Thyroid gland (tissue), 4 donors: ENCODE measurements at regions not wholly inside any gene's neighbourhood (a gene's known extent, or its start where the extent isn't known, plus 50 kb on each side); places are given as distances from the start of the nearest gene placed in this dataset.

Experiments
- DNase-seq, 2 donors: peaks; one replicate each; pipeline ENCODE4 v3.0.0-alpha.2; 2019
- H3K27ac ChIP-seq, 3 donors: fragments of 200-600 bp; sonication (generic); 1 replicate in 2 of 3; 2 replicates in 1 of 3; pipeline ENCODE4 v1.5.1; 2016 to 2019; ENCODE audit warnings: mild to moderate bottlenecking in 1 of 3, moderate library complexity in 1 of 3
- H3K27me3 ChIP-seq: fragments of 200-600 bp; sonication (generic); one replicate; pipeline ENCODE4 v1.5.1; 2019
- H3K36me3 ChIP-seq, 2 donors: fragments of 200-600 bp; sonication (generic); one replicate each; pipeline ENCODE4 v1.5.1; 2016 to 2019
- H3K4me1 ChIP-seq, 2 donors: fragments of 200-600 bp; sonication (generic); one replicate each; pipeline ENCODE4 v1.5.1; 2017 to 2019
- H3K4me3 ChIP-seq, 3 donors: fragments of 200-600 bp; sonication (generic); replicated peaks in 1 of 3; 1 replicate in 2 of 3; 2 replicates in 1 of 3; pipeline ENCODE4 v1.5.1; 2016; ENCODE audit warnings: mild to moderate bottlenecking in 1 of 3
- H3K9me3 ChIP-seq: fragments of 200-600 bp; sonication (generic); one replicate; pipeline ENCODE4 v1.5.1; 2017
- POLR2A ChIP-seq, 2 donors: fragments of 450-650 bp; IDR thresholded peaks; one replicate each; pipeline ENCODE4 v1.6.1; 2017; ENCODE audit warnings: antibody characterized with exemption in 2 of 2, mild to moderate bottlenecking in 2 of 2, moderate library complexity in 1 of 2
- WGBS, 2 donors: methylation state at CpG; one replicate each; pipeline ENCODE4 v1.1.5; 2017; 5-methylcytosine and 5-hydroxymethylcytosine counted together
- intact Hi-C: fragments of 100-400 bp; cut with DNase I; formaldehyde crosslinking; loops from one replicate; pipeline ENCODE4 v1.15.1; 2023
- TF ChIP-seq, protein P1 (sequence below), 6 experiments: fragments of 200-600 bp in 3 of 6; fragments of 450-650 bp in 3 of 6; sonication (generic) in 3 of 6; IDR thresholded peaks; one replicate each; pipeline ENCODE4 v1.5.1; 2016 to 2019; ENCODE audit warnings: antibody characterized with exemption in 6 of 6, mild to moderate bottlenecking in 2 of 6, inconsistent platforms in 1 of 6, moderate library complexity in 1 of 6

DNA sequence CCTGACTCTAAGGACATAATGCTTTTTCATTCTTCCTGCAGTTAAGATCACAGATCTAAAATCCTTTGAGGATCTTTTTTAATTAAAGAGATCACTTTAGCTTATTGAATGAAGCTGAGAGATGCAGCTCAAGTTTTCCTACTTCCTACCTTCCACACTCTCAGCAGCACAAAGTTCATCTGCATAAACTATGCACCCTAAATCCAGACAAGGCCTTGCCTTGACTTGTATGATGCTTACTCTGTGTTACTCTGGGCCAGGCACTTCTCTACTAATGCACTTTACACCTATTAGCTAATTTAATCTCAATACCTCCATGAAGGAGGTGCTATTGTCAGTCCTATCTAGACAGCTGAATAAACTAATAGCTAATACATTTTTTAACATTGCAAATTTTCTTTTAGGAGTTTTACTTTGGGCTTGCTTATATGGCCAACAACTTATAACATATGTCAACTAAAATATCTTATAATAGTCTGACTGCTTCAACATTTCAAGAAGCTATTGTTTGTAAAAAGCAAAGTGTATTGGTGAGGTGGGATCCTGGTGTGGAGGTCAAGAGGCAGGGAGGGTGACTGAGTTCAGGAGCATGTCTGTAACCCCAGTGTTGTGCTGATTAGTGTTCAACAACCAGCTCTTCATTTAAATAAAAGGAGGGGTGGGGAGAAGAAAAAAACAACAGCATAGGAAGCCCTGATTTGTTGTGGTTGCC lies 172.4 kb upstream of the ATP11B start:
- no peaks in the 10 kb centered on the region for H3K4me1 ChIP-seq
- intact Hi-C loops = no loop called here
- DNase-seq = no peak
- no peaks in the 10 kb centered on the region for H3K27me3 ChIP-seq
- H3K27ac ChIP-seq = no peak overlapping the region
- H3K36me3 ChIP-seq = no peaks in the 10 kb centered on the region
- no peak overlapping the region for H3K4me3 ChIP-seq
- TF ChIP-seq POLR2A (IDR thresholded peaks at IDR 0.05) = no peak
- H3K9me3 ChIP-seq = no peaks in the 10 kb centered on the region

GRCh38 chr3:182621435-182622240 lies 171.7 kb upstream of the ATP11B start:
- TF ChIP-seq, protein P1, sequence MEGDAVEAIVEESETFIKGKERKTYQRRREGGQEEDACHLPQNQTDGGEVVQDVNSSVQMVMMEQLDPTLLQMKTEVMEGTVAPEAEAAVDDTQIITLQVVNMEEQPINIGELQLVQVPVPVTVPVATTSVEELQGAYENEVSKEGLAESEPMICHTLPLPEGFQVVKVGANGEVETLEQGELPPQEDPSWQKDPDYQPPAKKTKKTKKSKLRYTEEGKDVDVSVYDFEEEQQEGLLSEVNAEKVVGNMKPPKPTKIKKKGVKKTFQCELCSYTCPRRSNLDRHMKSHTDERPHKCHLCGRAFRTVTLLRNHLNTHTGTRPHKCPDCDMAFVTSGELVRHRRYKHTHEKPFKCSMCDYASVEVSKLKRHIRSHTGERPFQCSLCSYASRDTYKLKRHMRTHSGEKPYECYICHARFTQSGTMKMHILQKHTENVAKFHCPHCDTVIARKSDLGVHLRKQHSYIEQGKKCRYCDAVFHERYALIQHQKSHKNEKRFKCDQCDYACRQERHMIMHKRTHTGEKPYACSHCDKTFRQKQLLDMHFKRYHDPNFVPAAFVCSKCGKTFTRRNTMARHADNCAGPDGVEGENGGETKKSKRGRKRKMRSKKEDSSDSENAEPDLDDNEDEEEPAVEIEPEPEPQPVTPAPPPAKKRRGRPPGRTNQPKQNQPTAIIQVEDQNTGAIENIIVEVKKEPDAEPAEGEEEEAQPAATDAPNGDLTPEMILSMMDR (IDR thresholded peaks at IDR 0.05) = no peak
- no peak for TF ChIP-seq POLR2A (IDR thresholded peaks at IDR 0.05)
- Histone ChIP-seq H3K4me3 (no peak overlapping the region), H3K36me3 (no peaks in the 10 kb centered on the region), H3K27ac (no peak overlapping the region), H3K4me1 (no peaks in the 10 kb centered on the region), H3K9me3 (no peaks in the 10 kb centered on the region), H3K27me3 (no peaks in the 10 kb centered on the region)
- intact Hi-C loops = no loop called here
- DNase-seq = no peak
- 38 to 45% methylated on average over 4 of the region's 4 CpGs for WGBS, 2 donors

- Histone ChIP-seq H3K27ac (no peak overlapping the region), H3K9me3 (no peaks in the 10 kb centered on the region), H3K36me3 (no peaks in the 10 kb centered on the region), H3K27me3 (no peaks in the 10 kb centered on the region), H3K4me3 (no peak overlapping the region), H3K4me1 (no peaks in the 10 kb centered on the region)
- DNase-seq = no peak
- intact Hi-C loops = no loop called here
- TF ChIP-seq POLR2A (IDR thresholded peaks at IDR 0.05) = no peak
- TF ChIP-seq, protein P1 (IDR thresholded peaks at IDR 0.05) = no peak
Observed at GRCh38 chr3:182622241-182622545, 171.1 kb upstream of the ATP11B start.

DNA sequence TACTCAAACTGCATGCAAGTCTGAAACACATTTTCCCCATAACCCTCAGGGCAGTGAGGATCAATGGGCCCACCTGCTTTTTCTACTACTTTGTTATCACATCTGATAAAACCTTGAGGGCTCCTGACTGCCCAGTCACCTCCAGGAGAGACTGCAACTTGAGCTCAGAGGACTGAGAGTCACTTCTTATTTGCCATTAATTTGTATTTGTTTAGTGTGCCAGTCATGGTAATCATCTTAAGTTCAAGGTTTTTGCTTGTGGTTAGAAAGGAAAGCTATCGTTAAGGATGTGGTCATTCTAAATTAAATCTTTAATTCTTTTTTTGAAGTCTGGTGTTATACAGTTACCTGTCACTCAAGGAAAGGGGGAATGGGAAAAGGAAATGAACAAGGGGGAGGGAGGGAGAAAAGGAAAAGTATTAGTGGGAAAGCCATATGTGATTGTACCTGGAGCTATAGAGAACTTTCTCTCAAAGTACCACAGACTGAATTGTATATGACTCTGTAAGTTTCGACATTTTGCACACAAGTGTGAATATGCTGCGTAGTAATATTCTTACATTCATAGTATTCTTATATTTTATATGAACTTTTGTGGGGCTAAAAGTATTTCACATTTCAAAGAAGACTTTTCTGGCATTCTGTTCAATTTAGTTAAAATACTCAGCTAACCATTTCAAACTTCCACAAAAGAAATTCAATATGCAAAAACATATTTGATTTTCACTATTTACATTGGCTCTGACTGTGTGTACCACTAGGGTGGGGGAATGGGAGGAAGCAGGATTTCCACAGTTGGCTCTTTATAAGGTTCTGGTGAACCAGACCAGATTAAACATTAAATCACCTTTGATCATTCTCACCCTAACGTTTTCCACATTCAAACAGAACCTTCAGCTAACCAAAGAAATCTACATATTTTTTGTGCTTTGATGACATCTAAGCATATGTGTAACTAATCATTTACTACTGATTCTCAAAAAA lies 166.5 kb upstream of the ATP11B start:
- no peak for TF ChIP-seq POLR2A (IDR thresholded peaks at IDR 0.05)
- TF ChIP-seq, protein P1 (IDR thresholded peaks at IDR 0.05) = no peak
- H3K4me3 ChIP-seq = no peak overlapping the region
- intact Hi-C loops = no loop called here
- H3K36me3 ChIP-seq = no peaks in the 10 kb centered on the region
- no peaks in the 10 kb centered on the region for H3K27me3 ChIP-seq
- no peaks in the 10 kb centered on the region for H3K4me1 ChIP-seq
- no peak overlapping the region for H3K27ac ChIP-seq
- no peaks in the 10 kb centered on the region for H3K9me3 ChIP-seq
- WGBS, 2 donors = 65 to 75% methylated on average over 4 of the region's 4 CpGs
- no peak for DNase-seq

- DNase-seq = no peak
- TF ChIP-seq, protein P1 (IDR thresholded peaks at IDR 0.05) = no peak
- no peak for TF ChIP-seq POLR2A (IDR thresholded peaks at IDR 0.05)
- H3K27me3 ChIP-seq = no peaks in the 10 kb centered on the region
- intact Hi-C loops = no loop called here
- no peak overlapping the region for H3K4me3 ChIP-seq
- no peaks in the 10 kb centered on the region for H3K36me3 ChIP-seq
- H3K27ac ChIP-seq = no peak overlapping the region
- 78 to 91% methylated on average over 2 of the region's 2 CpGs for WGBS, 2 donors
- H3K9me3 ChIP-seq = no peaks in the 10 kb centered on the region
- H3K4me1 ChIP-seq = no peaks in the 10 kb centered on the region
Observed at GRCh38 chr3:182628531-182628930, 164.8 kb upstream of the ATP11B start.
